SK-N-SH (cell line): ENCODE measurements at regions not wholly inside any gene's neighbourhood (a gene's known extent, or its start where the extent isn't known, plus 50 kb on each side); places are given as distances from the start of the nearest gene placed in this dataset.

ENCODE experiments used
- CTCF ChIA-PET: fragments of 300-600, 350-600 bp; formaldehyde crosslinking; extraction: SDS; loops from one replicate; lab custom pipeline; 2021; lab: Yijun Ruan, JAX
- POLR2A ChIA-PET: fragments of 350-600 bp; sonication (Branson Sonifier 250); formaldehyde crosslinking; extraction: SDS; loops from one replicate; lab custom pipeline; 2020; ENCODE audit warnings: antibody characterized with exemption, inconsistent platforms; lab: Yijun Ruan, JAX
- DNase-seq: peaks from one replicate; pipeline ENCODE4 v3.0.0; 2012
- H2AFZ ChIP-seq: fragments of 200-600 bp; sonication (generic); 2 replicates; pipeline ENCODE4 v1.8.1; 2016; ENCODE audit warnings: antibody characterized with exemption, mild to moderate bottlenecking, low read depth
- H3F3A ChIP-seq: fragments of 200-600 bp; sonication (generic); replicated peaks from 2 replicates; pipeline ENCODE3; 2016; ENCODE audit warnings: antibody characterized with exemption, mild to moderate bottlenecking; ENCODE audit not compliant: insufficient read depth
- H3K27ac ChIP-seq, 2 experiments: fragments of 200-500 bp in 1 of 2; fragments of 200-600 bp in 1 of 2; sonication (Bioruptor generic) in 1 of 2; sonication (generic), shearing (Covaris generic) in 1 of 2; 2 replicates each; pipeline versions ENCODE4 v1.5.1 to v1.6.1; 2014 to 2016; ENCODE audit warnings: low read depth in 2 of 2, inconsistent platforms in 1 of 2, low read length in 1 of 2, mild to moderate bottlenecking in 1 of 2, mixed read lengths in 1 of 2
- H3K27me3 ChIP-seq: fragments of 200-600 bp; sonication (generic), shearing (Covaris generic); 2 replicates; pipeline ENCODE4 v1.6.1; 2016; ENCODE audit warnings: mixed run types; ENCODE audit not compliant: insufficient read depth
- H3K36me3 ChIP-seq, 2 experiments: fragments of 200-500 bp in 1 of 2; fragments of 200-600 bp in 1 of 2; sonication (Bioruptor generic) in 1 of 2; sonication (generic) in 1 of 2; replicated peaks in 1 of 2; 2 replicates each; pipeline versions ENCODE3 to v1.5.1; 2014 to 2016; ENCODE audit warnings: low read length in 1 of 2, mild to moderate bottlenecking in 1 of 2; ENCODE audit not compliant: insufficient read depth in 2 of 2, control insufficient read depth in 1 of 2
- H3K4me1 ChIP-seq, 2 experiments: fragments of 200-500 bp in 1 of 2; fragments of 200-600 bp in 1 of 2; sonication (Bioruptor generic) in 1 of 2; sonication (generic), shearing (Covaris generic) in 1 of 2; 2 replicates each; pipeline versions ENCODE4 v1.5.1 to v1.6.1; 2014 to 2016; ENCODE audit warnings: low read depth in 1 of 2, low read length in 1 of 2, mixed run types in 1 of 2; ENCODE audit not compliant: insufficient read depth in 2 of 2, control insufficient read depth in 1 of 2
- H3K4me2 ChIP-seq: fragments of 200-600 bp; sonication (generic), shearing (Covaris generic); 2 replicates; pipeline ENCODE4 v1.6.1; 2017; ENCODE audit warnings: mixed run types
- H3K4me3 ChIP-seq, 2 experiments: fragments of 200-500 bp in 1 of 2; fragments of 200-600 bp in 1 of 2; sonication (Bioruptor generic) in 1 of 2; sonication (generic), shearing (Covaris generic) in 1 of 2; 2 replicates each; pipeline versions ENCODE4 v1.5.1 to v1.8.1; 2014 to 2016; ENCODE audit warnings: low read depth in 2 of 2, inconsistent platforms in 1 of 2, low read length in 1 of 2, mild to moderate bottlenecking in 1 of 2, mixed read lengths in 1 of 2, moderate library complexity in 1 of 2
- H3K79me2 ChIP-seq: fragments of 200-600 bp; sonication (generic); 2 replicates; pipeline ENCODE4 v1.8.1; 2017; ENCODE audit warnings: mild to moderate bottlenecking; ENCODE audit not compliant: insufficient read depth
- H3K9ac ChIP-seq: fragments of 200-600 bp; sonication (generic); 2 replicates; pipeline ENCODE4 v1.6.1; 2017; ENCODE audit warnings: mixed run types
- H3K9me2 ChIP-seq: fragments of 200-600 bp; sonication (generic); 2 replicates; pipeline ENCODE4 v1.6.1; 2017; ENCODE audit warnings: mixed run types
- H3K9me3 ChIP-seq: fragments of 200-600 bp; sonication (generic); 2 replicates; pipeline ENCODE4 v1.6.1; 2017; ENCODE audit warnings: mixed run types, mild to moderate bottlenecking, moderate library complexity
- H4K20me1 ChIP-seq: fragments of 200-600 bp; sonication (generic); 2 replicates; pipeline ENCODE4 v1.6.1; 2017; ENCODE audit warnings: mild to moderate bottlenecking, mixed run types; ENCODE audit not compliant: insufficient read depth
- EP300 ChIP-seq, 2 experiments: IDR thresholded peaks; 2 replicates each; pipeline versions ENCODE4 v1.4.0 to v1.6.1; 2012; ENCODE audit warnings: borderline replicate concordance in 1 of 2, low read depth in 1 of 2, low read length in 1 of 2
- FOSL2 ChIP-seq: IDR thresholded peaks from 2 replicates; pipeline ENCODE4 v1.4.0; 2012; ENCODE audit warnings: low read depth, mild to moderate bottlenecking, moderate library complexity, borderline replicate concordance
- GABPA ChIP-seq: IDR thresholded peaks from 2 replicates; pipeline ENCODE4 v1.4.0; 2012; ENCODE audit warnings: low read depth, mild to moderate bottlenecking
- GATA2 ChIP-seq: sonication (generic); formaldehyde crosslinking; IDR thresholded peaks from 2 replicates; pipeline ENCODE4 v1.5.0; 2020; ENCODE audit warnings: mild to moderate bottlenecking, missing genetic modification reagents
- JUND ChIP-seq: IDR thresholded peaks from 2 replicates; pipeline ENCODE4 v1.4.0; 2012
- MXI1 ChIP-seq: IDR thresholded peaks from 2 replicates; pipeline ENCODE4 v1.6.1; 2012; ENCODE audit warnings: mild to moderate bottlenecking, low read depth, low read length, improper control_type of control experiment
- NRF1 ChIP-seq: IDR thresholded peaks from 2 replicates; pipeline ENCODE4 v1.6.1; 2012; ENCODE audit warnings: low read depth, mild to moderate bottlenecking, low read length
- RFX5 ChIP-seq: IDR thresholded peaks from 2 replicates; pipeline ENCODE4 v1.6.1; 2012; ENCODE audit warnings: mild to moderate bottlenecking, improper control_type of control experiment, low read length
- SIN3A ChIP-seq: IDR thresholded peaks from 2 replicates; pipeline ENCODE4 v1.6.1; 2012; ENCODE audit warnings: low read depth, mild to moderate bottlenecking, low read length, moderate library complexity, borderline replicate concordance
- SMC3 ChIP-seq: IDR thresholded peaks from 2 replicates; pipeline ENCODE4 v1.6.1; 2012; ENCODE audit warnings: low read depth, low read length, improper control_type of control experiment
- TAF1 ChIP-seq: IDR thresholded peaks from 2 replicates; pipeline ENCODE4 v1.6.1; 2012; ENCODE audit warnings: low read depth, mild to moderate bottlenecking, low read length, moderate library complexity, borderline replicate concordance
- TCF12 ChIP-seq: IDR thresholded peaks from 2 replicates; pipeline ENCODE4 v1.4.0; 2012
- TEAD4 ChIP-seq: IDR thresholded peaks from 2 replicates; pipeline ENCODE4 v1.4.0; 2012; ENCODE audit warnings: mild to moderate bottlenecking, borderline replicate concordance; ENCODE audit not compliant: insufficient read depth
- YY1 ChIP-seq: IDR thresholded peaks from 2 replicates; pipeline ENCODE4 v1.4.0; 2012; ENCODE audit warnings: low read depth, mild to moderate bottlenecking
- WGBS: methylation state at CpG from one replicate; pipeline ENCODE4 v1.1.6; 2017; ENCODE audit warnings: low lambda C conversion rate; 5-methylcytosine and 5-hydroxymethylcytosine counted together
- TF ChIP-seq, protein P1 (sequence below): fragments of 150-350 bp; IDR thresholded peaks from 2 replicates; pipeline ENCODE4 v1.6.1; 2017; ENCODE audit warnings: antibody characterized with exemption, low read length, low read depth, borderline replicate concordance
- TF ChIP-seq, protein P2 (sequence below): fragments of 150-350 bp; IDR thresholded peaks from 2 replicates; pipeline ENCODE4 v1.6.1; 2016; ENCODE audit warnings: mild to moderate bottlenecking, low read depth, low read length
- TF ChIP-seq, protein P3 (sequence below): IDR thresholded peaks from 2 replicates; pipeline ENCODE4 v1.6.1; 2012; ENCODE audit warnings: mild to moderate bottlenecking, low read depth, low read length, moderate library complexity

DNA sequence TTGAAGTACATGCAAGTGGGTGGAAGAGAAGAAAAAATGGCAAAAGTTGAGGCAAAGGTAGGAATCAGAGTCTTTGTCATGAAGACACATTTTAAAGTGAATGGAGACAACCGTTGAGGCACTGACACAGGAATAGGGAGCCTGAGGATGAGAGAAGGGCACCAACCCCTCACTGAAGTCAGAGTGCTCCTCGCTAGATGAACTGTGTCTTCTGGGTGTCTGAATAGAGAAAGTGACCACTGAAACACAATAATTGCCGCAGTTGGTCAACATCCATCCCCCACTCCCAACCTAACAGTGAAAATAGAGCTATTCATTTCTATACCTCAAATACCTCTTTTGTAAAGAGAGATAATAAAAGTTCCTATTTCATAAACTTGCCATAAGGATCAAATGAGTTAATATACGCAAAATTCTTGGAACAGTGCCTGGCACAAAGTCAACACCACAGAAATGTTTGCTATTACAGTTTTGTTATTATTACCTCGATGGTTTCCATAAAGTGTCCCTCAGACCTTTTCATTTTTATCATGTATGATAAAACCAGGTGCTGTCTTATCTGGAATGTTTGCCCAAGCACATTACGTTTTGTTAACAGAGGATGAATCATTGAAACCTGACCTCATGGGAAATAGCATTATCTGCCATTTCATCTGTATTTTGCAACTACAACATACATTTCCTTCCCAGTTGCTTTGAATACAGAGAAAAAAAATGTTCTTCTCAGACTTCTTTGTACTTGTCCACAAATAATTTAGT, 61.8 kb upstream of the SP4 start:
- Histone ChIP-seq H3K9me3 (no peaks in the 10 kb centered on the region), H3K36me3 (no peaks in the 10 kb centered on the region), H2AFZ (no peak overlapping the region), H3F3A (no peaks in the 10 kb centered on the region), H4K20me1 (no peaks in the 10 kb centered on the region), H3K4me3 (no peak overlapping the region), H3K9ac (no peak overlapping the region), H3K9me2 (no peaks in the 10 kb centered on the region), H3K79me2 (no peaks in the 10 kb centered on the region), H3K4me1 (no peaks in the 10 kb centered on the region), H3K27ac (no peak overlapping the region), H3K27me3 (no peaks in the 10 kb centered on the region; the same call in 1 of the 2 replicates), H3K4me2 (no peak overlapping the region)
- TF ChIP-seq GABPA (no peak), FOSL2 (peak; percentile 22; the same call in 1 of the 2 replicates), JUND (peak; percentile 27; the same call in 1 of the 2 replicates)
- no peak for DNase-seq
- POLR2A ChIA-PET: no interaction called here
- CTCF ChIA-PET: no interaction called here
- WGBS: 17% methylated on average over 6 of the region's 6 CpGs

DNA sequence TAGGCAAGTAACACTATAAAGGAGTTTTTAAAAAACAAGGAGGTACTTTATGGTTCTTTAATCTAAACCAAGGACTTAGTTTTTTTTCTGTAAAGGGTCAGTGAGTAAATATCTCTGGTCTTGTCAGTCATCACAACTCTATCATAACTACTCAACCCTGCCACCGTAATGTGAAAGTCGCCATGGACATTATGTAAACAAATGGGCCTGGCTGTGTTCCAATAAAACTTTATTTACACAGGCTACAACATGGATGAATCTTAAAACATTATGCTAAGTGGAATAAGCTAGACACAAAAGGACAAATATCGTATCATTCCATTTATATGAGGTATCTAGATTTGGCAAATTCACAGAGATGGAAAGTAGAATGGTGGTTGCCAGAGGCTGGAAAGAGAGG, 60.8 kb upstream of the SP4 start:
- Histone ChIP-seq H4K20me1 (no peaks in the 10 kb centered on the region), H3K9me2 (no peaks in the 10 kb centered on the region), H3K4me2 (no peak overlapping the region), H3K36me3 (no peaks in the 10 kb centered on the region), H3F3A (no peaks in the 10 kb centered on the region), H3K4me1 (no peaks in the 10 kb centered on the region), H3K9me3 (no peaks in the 10 kb centered on the region), H3K4me3 (no peak overlapping the region), H3K27ac (no peak overlapping the region), H3K79me2 (no peaks in the 10 kb centered on the region), H3K27me3 (no peaks in the 10 kb centered on the region; the same call in 1 of the 2 replicates), H3K9ac (no peak overlapping the region), H2AFZ (no peak overlapping the region)
- ChIA-PET POLR2A (no interaction called here), CTCF (no interaction called here)
- no peak for TF ChIP-seq NRF1
- TF ChIP-seq, protein P1, sequence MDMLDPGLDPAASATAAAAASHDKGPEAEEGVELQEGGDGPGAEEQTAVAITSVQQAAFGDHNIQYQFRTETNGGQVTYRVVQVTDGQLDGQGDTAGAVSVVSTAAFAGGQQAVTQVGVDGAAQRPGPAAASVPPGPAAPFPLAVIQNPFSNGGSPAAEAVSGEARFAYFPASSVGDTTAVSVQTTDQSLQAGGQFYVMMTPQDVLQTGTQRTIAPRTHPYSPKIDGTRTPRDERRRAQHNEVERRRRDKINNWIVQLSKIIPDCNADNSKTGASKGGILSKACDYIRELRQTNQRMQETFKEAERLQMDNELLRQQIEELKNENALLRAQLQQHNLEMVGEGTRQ: no peak
- TF ChIP-seq YY1: no peak
- no peak for TF ChIP-seq SIN3A
- no peak for TF ChIP-seq RFX5
- TF ChIP-seq EP300 (IDR thresholded peaks at IDR 0.05; ENCODE audit: borderline replicate concordance in 1 of 2, low read depth in 1 of 2, low read length in 1 of 2): no peak
- TF ChIP-seq TCF12: no peak
- TF ChIP-seq GATA2 (CRISPR knock-in tag): no peak
- no peak for TF ChIP-seq TAF1
- no peak for TF ChIP-seq MXI1
- TF ChIP-seq, protein P2, sequence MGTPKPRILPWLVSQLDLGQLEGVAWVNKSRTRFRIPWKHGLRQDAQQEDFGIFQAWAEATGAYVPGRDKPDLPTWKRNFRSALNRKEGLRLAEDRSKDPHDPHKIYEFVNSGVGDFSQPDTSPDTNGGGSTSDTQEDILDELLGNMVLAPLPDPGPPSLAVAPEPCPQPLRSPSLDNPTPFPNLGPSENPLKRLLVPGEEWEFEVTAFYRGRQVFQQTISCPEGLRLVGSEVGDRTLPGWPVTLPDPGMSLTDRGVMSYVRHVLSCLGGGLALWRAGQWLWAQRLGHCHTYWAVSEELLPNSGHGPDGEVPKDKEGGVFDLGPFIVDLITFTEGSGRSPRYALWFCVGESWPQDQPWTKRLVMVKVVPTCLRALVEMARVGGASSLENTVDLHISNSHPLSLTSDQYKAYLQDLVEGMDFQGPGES: no peak
- TF ChIP-seq, protein P3, sequence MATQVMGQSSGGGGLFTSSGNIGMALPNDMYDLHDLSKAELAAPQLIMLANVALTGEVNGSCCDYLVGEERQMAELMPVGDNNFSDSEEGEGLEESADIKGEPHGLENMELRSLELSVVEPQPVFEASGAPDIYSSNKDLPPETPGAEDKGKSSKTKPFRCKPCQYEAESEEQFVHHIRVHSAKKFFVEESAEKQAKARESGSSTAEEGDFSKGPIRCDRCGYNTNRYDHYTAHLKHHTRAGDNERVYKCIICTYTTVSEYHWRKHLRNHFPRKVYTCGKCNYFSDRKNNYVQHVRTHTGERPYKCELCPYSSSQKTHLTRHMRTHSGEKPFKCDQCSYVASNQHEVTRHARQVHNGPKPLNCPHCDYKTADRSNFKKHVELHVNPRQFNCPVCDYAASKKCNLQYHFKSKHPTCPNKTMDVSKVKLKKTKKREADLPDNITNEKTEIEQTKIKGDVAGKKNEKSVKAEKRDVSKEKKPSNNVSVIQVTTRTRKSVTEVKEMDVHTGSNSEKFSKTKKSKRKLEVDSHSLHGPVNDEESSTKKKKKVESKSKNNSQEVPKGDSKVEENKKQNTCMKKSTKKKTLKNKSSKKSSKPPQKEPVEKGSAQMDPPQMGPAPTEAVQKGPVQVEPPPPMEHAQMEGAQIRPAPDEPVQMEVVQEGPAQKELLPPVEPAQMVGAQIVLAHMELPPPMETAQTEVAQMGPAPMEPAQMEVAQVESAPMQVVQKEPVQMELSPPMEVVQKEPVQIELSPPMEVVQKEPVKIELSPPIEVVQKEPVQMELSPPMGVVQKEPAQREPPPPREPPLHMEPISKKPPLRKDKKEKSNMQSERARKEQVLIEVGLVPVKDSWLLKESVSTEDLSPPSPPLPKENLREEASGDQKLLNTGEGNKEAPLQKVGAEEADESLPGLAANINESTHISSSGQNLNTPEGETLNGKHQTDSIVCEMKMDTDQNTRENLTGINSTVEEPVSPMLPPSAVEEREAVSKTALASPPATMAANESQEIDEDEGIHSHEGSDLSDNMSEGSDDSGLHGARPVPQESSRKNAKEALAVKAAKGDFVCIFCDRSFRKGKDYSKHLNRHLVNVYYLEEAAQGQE: no peak
- no peak for TF ChIP-seq SMC3
- no peak for TF ChIP-seq GABPA
- no peak for TF ChIP-seq TEAD4
- 20% methylated on average over 3 of the region's 3 CpGs for WGBS
- DNase-seq: no peak
